HFF-Myc (cell line): ENCODE measurements at regions not wholly inside any gene's neighbourhood (a gene's known extent, or its start where the extent isn't known, plus 50 kb on each side); places are given as distances from the start of the nearest gene placed in this dataset.
A peak's percentile ranks its signal among the peaks of the same experiment; 100 is the strongest.

Experiments used
- DNase-seq: peaks from one replicate; pipeline ENCODE4 v3.0.0-alpha.2; 2011; ENCODE audit warnings: low read depth; ENCODE audit errors: extremely low read depth
- H3K4me3 ChIP-seq: replicated peaks from 2 replicates; pipeline ENCODE4 v1.5.1; 2011; ENCODE audit warnings: low read depth, mild to moderate bottlenecking, control low read depth, low read length
- CTCF ChIP-seq: IDR thresholded peaks from 2 replicates; pipeline ENCODE4 v1.5.1; 2012; ENCODE audit warnings: mild to moderate bottlenecking, low read depth, low read length, control low read depth; ENCODE audit errors: missing control alignments

- no peak overlapping the region for H3K4me3 ChIP-seq
- peak; percentile 71 for TF ChIP-seq CTCF
Measured at GRCh38 chr6:27078734-27079357, 168.7 kb upstream of the PRSS16 start.

GRCh38 chr6:27081188-27081587, 166.3 kb upstream of the PRSS16 start:
- no peak overlapping the region for H3K4me3 ChIP-seq
- no peak for TF ChIP-seq CTCF

More at GRCh38 chr6:27078734-27079357, 168.7 kb upstream of the PRSS16 start:
- DNase-seq: no peak

GRCh38 chr6:27081931-27082330, 165.6 kb upstream of the PRSS16 start:
- DNase-seq: no peak
- H3K4me3 ChIP-seq: no peak overlapping the region
- TF ChIP-seq CTCF: no peak

More at GRCh38 chr6:27081188-27081587, 166.3 kb upstream of the PRSS16 start:
- no peak for DNase-seq

- no peak overlapping the region for H3K4me3 ChIP-seq
- no peak for TF ChIP-seq CTCF
- DNase-seq: no peak
Measured at GRCh38 chr6:27088068-27088467, 159.4 kb upstream of the PRSS16 start.

- DNase-seq: peak; percentile 87
- TF ChIP-seq CTCF: no peak
- H3K4me3 ChIP-seq: peak overlapping the region; percentile 41
Measured at GRCh38 chr6:27091661-27092315, 155.7 kb upstream of the PRSS16 start.

GRCh38 chr6:27092316-27092692, 155.2 kb upstream of the PRSS16 start:
- peak overlapping the region; percentile 41 for H3K4me3 ChIP-seq
- DNase-seq: no peak
- TF ChIP-seq CTCF: no peak
